LNCAP (cell line): ENCODE measurements at regions not wholly inside any gene's neighbourhood (a gene's known extent, or its start where the extent isn't known, plus 50 kb on each side); places are given as distances from the start of the nearest gene placed in this dataset.

Experiments used
- TF ChIP-seq, protein P1 (sequence below): fragments of 450-650 bp; IDR thresholded peaks from 2 replicates; pipeline ENCODE4 v1.5.1; 2017; ENCODE audit warnings: mild to moderate bottlenecking

DNA sequence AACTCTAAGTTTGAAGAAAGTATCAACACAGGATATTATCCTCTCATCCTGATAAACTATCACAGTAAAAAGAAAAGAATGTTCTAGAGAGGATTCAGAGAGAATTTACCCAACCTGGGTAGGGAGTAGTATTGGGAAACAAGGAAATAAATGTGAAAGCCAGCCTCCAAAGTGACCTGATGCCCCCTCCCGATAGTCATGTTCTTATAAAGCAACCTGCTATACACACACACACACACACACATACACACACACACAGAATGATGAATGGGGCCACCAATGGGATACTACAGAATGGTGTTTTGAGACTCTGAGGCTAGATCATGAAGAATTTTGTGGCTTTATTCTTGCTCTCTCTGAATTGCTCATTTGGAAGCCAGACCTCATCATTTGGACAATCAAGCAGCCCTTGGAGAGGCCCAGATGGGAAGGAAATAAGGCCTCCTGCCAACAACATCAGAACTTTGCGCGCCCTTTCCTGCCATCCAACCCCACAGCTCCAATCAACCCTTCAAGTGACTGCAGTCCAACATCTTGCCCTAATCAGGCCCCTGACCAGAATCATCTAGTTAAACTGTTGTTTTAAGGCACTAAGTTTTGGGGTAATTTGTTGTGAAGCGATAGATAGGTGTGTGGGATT is 807.9 kb upstream of the ARGLU1 start:
- TF ChIP-seq, protein P1, sequence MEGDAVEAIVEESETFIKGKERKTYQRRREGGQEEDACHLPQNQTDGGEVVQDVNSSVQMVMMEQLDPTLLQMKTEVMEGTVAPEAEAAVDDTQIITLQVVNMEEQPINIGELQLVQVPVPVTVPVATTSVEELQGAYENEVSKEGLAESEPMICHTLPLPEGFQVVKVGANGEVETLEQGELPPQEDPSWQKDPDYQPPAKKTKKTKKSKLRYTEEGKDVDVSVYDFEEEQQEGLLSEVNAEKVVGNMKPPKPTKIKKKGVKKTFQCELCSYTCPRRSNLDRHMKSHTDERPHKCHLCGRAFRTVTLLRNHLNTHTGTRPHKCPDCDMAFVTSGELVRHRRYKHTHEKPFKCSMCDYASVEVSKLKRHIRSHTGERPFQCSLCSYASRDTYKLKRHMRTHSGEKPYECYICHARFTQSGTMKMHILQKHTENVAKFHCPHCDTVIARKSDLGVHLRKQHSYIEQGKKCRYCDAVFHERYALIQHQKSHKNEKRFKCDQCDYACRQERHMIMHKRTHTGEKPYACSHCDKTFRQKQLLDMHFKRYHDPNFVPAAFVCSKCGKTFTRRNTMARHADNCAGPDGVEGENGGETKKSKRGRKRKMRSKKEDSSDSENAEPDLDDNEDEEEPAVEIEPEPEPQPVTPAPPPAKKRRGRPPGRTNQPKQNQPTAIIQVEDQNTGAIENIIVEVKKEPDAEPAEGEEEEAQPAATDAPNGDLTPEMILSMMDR = no peak

DNA sequence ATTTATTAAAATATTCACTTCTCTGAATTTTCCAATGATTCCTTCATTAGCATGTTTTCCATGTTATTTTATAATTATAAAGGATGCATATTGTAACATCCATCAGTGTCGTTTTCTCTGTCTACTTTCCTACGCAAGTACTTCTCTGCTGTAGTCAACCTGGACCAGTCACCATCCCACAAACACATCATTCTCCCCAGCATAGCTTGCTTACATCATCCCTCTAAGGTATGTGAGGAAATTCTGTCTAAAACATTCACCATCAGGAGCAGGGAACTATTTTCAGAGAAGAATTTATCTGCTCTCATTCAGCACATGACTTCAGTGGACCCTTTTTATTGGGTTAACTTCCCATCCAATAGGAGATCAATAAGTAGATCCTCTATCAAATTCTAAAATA is 806.1 kb upstream of the ARGLU1 start:
- TF ChIP-seq, protein P1 = no peak

DNA sequence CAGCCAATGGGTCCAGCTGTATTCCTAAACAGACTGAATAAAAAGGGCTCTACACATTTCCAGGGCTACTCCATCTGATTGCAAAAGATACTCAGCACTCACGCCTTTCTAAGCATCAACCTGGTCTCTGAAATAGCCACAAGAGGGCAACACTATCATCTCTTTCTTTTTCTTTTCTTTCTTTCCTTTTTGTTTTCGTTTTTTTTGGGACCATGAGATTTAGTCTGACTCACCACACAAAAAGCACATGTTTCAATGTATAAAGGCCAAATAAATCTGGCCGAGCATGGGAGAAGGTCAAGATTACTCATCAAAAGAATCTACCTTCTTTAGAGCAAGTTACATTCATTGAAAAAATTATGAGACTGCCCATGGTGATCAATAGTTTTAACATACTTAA is 805.6 kb upstream of the ARGLU1 start:
- TF ChIP-seq, protein P1 = peak; percentile 60

DNA sequence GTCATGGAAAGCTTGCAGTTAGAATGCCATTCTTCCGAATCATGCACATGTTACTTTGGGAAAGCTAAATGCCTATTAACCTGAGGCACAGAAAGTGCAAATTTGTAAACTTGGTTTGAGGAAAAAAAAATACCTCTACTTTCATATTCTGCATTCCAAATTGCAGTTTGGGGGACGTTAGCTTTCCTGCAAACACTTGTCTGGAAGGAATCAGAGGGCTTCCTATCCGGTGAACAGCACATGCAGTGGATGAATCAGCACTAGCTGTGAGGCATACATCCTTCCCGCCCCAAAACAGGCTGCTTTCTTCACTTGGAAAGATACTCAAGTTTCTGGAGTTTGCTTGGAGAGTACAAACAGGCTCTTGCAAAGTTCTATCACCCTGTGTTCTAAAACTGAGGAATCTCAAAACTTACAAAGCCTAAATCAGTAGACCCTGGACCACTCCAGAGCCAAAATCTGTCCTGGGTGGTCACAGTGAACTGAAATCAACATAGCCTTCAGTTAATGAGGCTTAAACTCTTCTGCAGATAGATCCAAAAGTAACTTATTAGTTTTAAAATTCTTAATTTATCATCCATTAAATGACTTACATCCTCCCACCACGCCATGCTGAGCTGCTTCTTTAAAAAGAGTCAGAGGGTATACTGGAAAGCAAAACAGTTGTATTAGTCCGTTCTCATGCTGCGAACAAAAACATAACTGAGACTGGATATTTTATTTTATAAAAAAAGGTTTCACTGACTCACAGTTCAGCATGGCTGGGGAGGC is 802.3 kb upstream of the ARGLU1 start:
- TF ChIP-seq, protein P1 = no peak

DNA sequence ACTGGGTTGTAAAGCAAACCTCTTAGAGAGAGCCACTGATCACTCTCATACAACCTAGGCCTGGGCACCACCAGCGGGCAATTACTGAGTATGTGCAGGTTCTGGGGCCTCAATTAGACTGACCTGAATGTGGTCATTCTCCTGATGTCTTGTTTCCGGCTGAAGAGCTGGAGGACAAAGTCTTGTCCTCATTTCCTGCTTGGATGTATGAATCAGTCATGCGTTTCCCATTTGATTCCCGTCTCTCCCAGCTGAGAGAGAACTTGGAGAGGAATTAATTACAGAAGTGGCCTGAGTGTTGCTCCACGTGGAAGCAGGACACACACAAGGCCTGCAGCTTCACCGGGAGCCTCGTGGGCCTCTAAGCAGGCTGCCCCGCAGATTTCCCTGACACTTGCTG is 799.3 kb upstream of the ARGLU1 start:
- TF ChIP-seq, protein P1 = no peak

DNA sequence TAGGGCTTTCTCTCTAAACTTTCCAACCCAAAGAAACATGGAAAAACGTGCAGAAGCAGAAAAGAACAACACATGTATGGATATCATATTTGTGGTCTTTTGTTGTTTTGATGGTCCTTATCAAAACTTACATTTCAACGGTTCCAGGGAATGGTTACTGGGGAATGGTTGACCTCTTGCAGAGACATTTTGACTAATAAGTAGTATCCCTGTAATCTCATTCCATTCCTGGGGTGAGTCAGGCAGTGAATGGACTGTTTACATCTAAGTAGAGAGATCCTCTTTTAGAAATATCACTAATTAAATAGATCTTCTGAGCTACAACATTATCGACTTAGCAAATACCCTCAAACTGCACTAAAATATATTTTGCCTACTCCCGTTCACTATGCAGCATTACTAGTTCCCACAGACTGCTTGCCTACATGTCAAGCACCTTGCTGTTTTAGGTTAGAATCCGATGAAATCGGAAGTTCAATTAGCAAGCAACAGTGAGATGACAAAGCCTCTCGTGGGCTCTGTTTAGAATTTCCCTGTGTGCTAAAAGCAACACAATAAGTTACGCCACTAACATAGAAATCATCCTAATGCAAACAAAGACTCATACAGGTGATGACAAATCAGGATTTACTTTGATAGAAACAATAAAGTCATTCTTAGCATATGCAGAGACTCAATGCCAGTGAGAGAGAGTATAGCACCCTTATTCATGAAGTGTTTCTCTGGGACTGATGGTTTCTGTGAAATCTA is 797.7 kb upstream of the ARGLU1 start:
- TF ChIP-seq, protein P1 = no peak

DNA sequence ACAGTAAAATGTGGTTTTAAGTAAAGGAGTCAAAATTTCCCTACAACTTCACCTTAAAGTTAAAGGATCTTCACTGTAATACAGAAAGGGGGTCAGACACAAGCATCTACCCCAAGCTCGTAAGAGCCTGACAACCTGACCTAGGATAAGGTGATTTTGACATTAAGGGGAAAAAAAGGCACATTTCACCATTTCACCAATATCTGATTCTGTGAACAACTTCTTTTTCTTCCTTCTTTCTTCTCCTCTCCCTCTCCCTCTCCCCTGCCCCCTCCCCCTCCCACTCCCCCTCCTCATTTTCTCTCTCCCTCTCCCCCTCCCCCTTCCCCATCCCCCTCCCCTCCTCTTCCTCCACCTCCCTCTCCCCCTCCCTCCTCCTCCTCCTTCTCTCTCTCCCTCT is 796.7 kb upstream of the ARGLU1 start:
- TF ChIP-seq, protein P1 = no peak
